HEK293 (cell line): ENCODE measurements at regions not wholly inside any gene's neighbourhood (a gene's known extent, or its start where the extent isn't known, plus 50 kb on each side); places are given as distances from the start of the nearest gene placed in this dataset.

ENCODE experiments used
- CTCF ChIA-PET: fragments of 350-600 bp; formaldehyde crosslinking; extraction: SDS; loops from one replicate; lab custom pipeline; 2021; ENCODE audit warnings: antibody characterized with exemption; lab: Yijun Ruan, JAX
- POLR2A ChIA-PET: fragments of 300-600 bp; formaldehyde crosslinking; extraction: SDS; loops from one replicate; lab custom pipeline; 2020; ENCODE audit warnings: antibody characterized with exemption, inconsistent platforms; lab: Yijun Ruan, JAX
- H3K27ac ChIP-seq: fragments of 200-500 bp; sonication (Bioruptor generic); 2 replicates; pipeline ENCODE4 v1.5.1; 2014; ENCODE audit warnings: low read depth, low read length, control low read depth, inconsistent platforms; ENCODE audit errors: extremely low read depth
- H3K36me3 ChIP-seq, 2 experiments: fragments of 200-500 bp in 1 of 2; sonication (Bioruptor generic) in 1 of 2; 1 replicate in 1 of 2; 2 replicates in 1 of 2; pipeline ENCODE4 v1.5.1; 2014 to 2017; ENCODE audit warnings: inconsistent platforms in 2 of 2, low read length in 2 of 2; ENCODE audit not compliant: control insufficient read depth in 2 of 2, insufficient read depth in 1 of 2
- H3K4me1 ChIP-seq: fragments of 200-500 bp; sonication (Bioruptor generic); 2 replicates; pipeline ENCODE4 v1.5.1; 2014; ENCODE audit warnings: mild to moderate bottlenecking, low read length, inconsistent platforms; ENCODE audit not compliant: control insufficient read depth, insufficient read depth
- H3K4me3 ChIP-seq: 2 replicates; pipeline ENCODE4 v1.5.1; 2011; ENCODE audit warnings: low read depth, mild to moderate bottlenecking, control low read depth, low read length, moderate library complexity
- H3K9me3 ChIP-seq: fragments of 200-500 bp; sonication (Bioruptor generic); 2 replicates; pipeline ENCODE4 v1.5.1; 2014; ENCODE audit warnings: low read depth, low read length, inconsistent platforms; ENCODE audit not compliant: control insufficient read depth, insufficient read depth
- BCL11A ChIP-seq: fragments of 450-650 bp; formaldehyde crosslinking; IDR thresholded peaks from 2 replicates; pipeline ENCODE4 v1.5.1; 2016; ENCODE audit warnings: low read depth, missing biosample characterization, missing genetic modification characterization
- ELK4 ChIP-seq: IDR thresholded peaks from 2 replicates; pipeline ENCODE4 v1.6.1; 2011; ENCODE audit warnings: mild to moderate bottlenecking, low read depth, low read length, borderline replicate concordance
- GLI2 ChIP-seq: fragments of 450-650 bp; formaldehyde crosslinking; IDR thresholded peaks from 2 replicates; pipeline ENCODE4; 2017; ENCODE audit warnings: missing biosample characterization, missing genetic modification characterization, low read depth, borderline replicate concordance
- KLF8 ChIP-seq: fragments of 450-650 bp; formaldehyde crosslinking; IDR thresholded peaks from 2 replicates; pipeline ENCODE4 v1.5.1; 2016; ENCODE audit warnings: missing biosample characterization, missing genetic modification characterization
- SP3 ChIP-seq: fragments of 450-650 bp; formaldehyde crosslinking; IDR thresholded peaks from 2 replicates; pipeline ENCODE4 v1.5.1; 2016; ENCODE audit warnings: missing biosample characterization, missing genetic modification characterization
- WT1 ChIP-seq: fragments of 450-650 bp; formaldehyde crosslinking; IDR thresholded peaks from 2 replicates; pipeline ENCODE4 v1.5.1; 2016; ENCODE audit warnings: missing biosample characterization, missing genetic modification characterization
- ZEB2 ChIP-seq: fragments of 450-650 bp; formaldehyde crosslinking; IDR thresholded peaks from 2 replicates; pipeline ENCODE4 v1.5.1; 2016; ENCODE audit warnings: missing biosample characterization, missing genetic modification characterization
- ZFP37 ChIP-seq: fragments of 450-650 bp; formaldehyde crosslinking; IDR thresholded peaks from 2 replicates; pipeline ENCODE4 v1.5.1; 2016; ENCODE audit warnings: missing biosample characterization, missing genetic modification characterization
- ZNF10 ChIP-seq: fragments of 450-650 bp; formaldehyde crosslinking; IDR thresholded peaks from 2 replicates; pipeline ENCODE4 v1.5.1; 2017; ENCODE audit warnings: missing biosample characterization, missing genetic modification characterization
- ZNF132 ChIP-seq: fragments of 450-650 bp; formaldehyde crosslinking; IDR thresholded peaks from 2 replicates; pipeline ENCODE4 v1.5.1; 2017; ENCODE audit warnings: missing biosample characterization, missing genetic modification characterization, borderline replicate concordance
- ZNF24 ChIP-seq: fragments of 450-650 bp; formaldehyde crosslinking; IDR thresholded peaks from 2 replicates; pipeline ENCODE4 v1.5.1; 2016; ENCODE audit warnings: missing biosample characterization, missing genetic modification characterization
- ZNF324 ChIP-seq: fragments of 450-650 bp; formaldehyde crosslinking; IDR thresholded peaks from 2 replicates; pipeline ENCODE4 v1.5.1; 2016; ENCODE audit warnings: missing biosample characterization, missing genetic modification characterization
- ZNF341 ChIP-seq: fragments of 450-650 bp; formaldehyde crosslinking; IDR thresholded peaks from 2 replicates; pipeline ENCODE4; 2016; ENCODE audit warnings: low read depth, missing biosample characterization, missing genetic modification characterization
- ZNF37A ChIP-seq: fragments of 450-650 bp; IDR thresholded peaks from 2 replicates; pipeline ENCODE4 v1.5.1; 2018; ENCODE audit warnings: missing biosample characterization, missing genetic modification characterization
- ZNF521 ChIP-seq: fragments of 450-650 bp; formaldehyde crosslinking; IDR thresholded peaks from 2 replicates; pipeline ENCODE4 v1.5.1; 2017; ENCODE audit warnings: missing biosample characterization, mild to moderate bottlenecking, missing genetic modification characterization
- ZNF558 ChIP-seq: fragments of 450-650 bp; formaldehyde crosslinking; IDR thresholded peaks from 2 replicates; pipeline ENCODE4 v1.5.1; 2016; ENCODE audit warnings: missing biosample characterization, missing genetic modification characterization
- ZNF580 ChIP-seq: fragments of 450-650 bp; formaldehyde crosslinking; IDR thresholded peaks from 2 replicates; pipeline ENCODE4 v1.5.1; 2016; ENCODE audit warnings: missing biosample characterization, missing genetic modification characterization
- ZNF585B ChIP-seq: fragments of 450-650 bp; formaldehyde crosslinking; IDR thresholded peaks from 2 replicates; pipeline ENCODE4 v1.5.1; 2016; ENCODE audit warnings: missing biosample characterization, missing genetic modification characterization
- ZNF596 ChIP-seq: fragments of 450-650 bp; IDR thresholded peaks from 2 replicates; pipeline ENCODE4 v1.5.0; 2018; ENCODE audit warnings: missing biosample characterization, mild to moderate bottlenecking, missing genetic modification characterization, moderate library complexity
- ZNF837 ChIP-seq: fragments of 450-650 bp; formaldehyde crosslinking; IDR thresholded peaks from 2 replicates; pipeline ENCODE4 v1.5.1; 2016; ENCODE audit warnings: missing biosample characterization, missing genetic modification characterization
- ZNF843 ChIP-seq: fragments of 450-650 bp; formaldehyde crosslinking; IDR thresholded peaks from 2 replicates; pipeline ENCODE4 v1.5.1; 2016; ENCODE audit warnings: missing biosample characterization, missing genetic modification characterization

GRCh38 chr11:62024936-62025486 lies 57.6 kb upstream of the FTH1 start (continued):
- TF ChIP-seq ELK4 (no peak), ZNF521 (tag by site-specific recombination) (no peak), ZNF10 (tag by site-specific recombination) (no peak), ZNF341 (tag by site-specific recombination) (no peak), ZNF132 (tag by site-specific recombination) (no peak), ZNF843 (tag by site-specific recombination) (no peak), ZNF558 (tag by site-specific recombination) (no peak), ZFP37 (tag by site-specific recombination) (no peak)

- no peaks in the 10 kb centered on the region for H3K36me3 ChIP-seq
- TF ChIP-seq ZNF24 (tag by site-specific recombination) = no peak
- no peak for TF ChIP-seq SP3
- TF ChIP-seq WT1 (tag by site-specific recombination) = no peak
- H3K4me3 ChIP-seq = no peak overlapping the region
- POLR2A ChIA-PET = no interaction called here
- H3K27ac ChIP-seq = no peak overlapping the region
- CTCF ChIA-PET = interaction anchor here (0.7 to 3.4 kb wide), 3 partner anchors 60 to 124 kb away, joined by 3 to 12 read pairs (median 4); no protein-coding TSS in a partner anchor
- H3K9me3 ChIP-seq = no peaks in the 10 kb centered on the region
- H3K4me1 ChIP-seq = no peaks in the 10 kb centered on the region
Measured at GRCh38 chr11:62022211-62022610, 54.8 kb upstream of the FTH1 start.

GRCh38 chr11:62020661-62021060 lies 53.2 kb upstream of the FTH1 start:
- Histone ChIP-seq H3K9me3 (no peaks in the 10 kb centered on the region), H3K4me3 (no peak overlapping the region), H3K4me1 (no peaks in the 10 kb centered on the region), H3K27ac (no peak overlapping the region), H3K36me3 (no peaks in the 10 kb centered on the region)
- TF ChIP-seq ZNF596 (tag by site-specific recombination) (no peak), ZNF585B (tag by site-specific recombination) (no peak), BCL11A (tag by site-specific recombination) (no peak), ZNF580 (tag by site-specific recombination) (no peak), ZNF837 (tag by site-specific recombination) (no peak)
- CTCF ChIA-PET = interaction anchor here (1.3 kb wide), 1 partner anchor 121 kb away, joined by 4 read pairs; no protein-coding TSS in a partner anchor
- POLR2A ChIA-PET = interaction anchor here (0.6 kb wide), 1 partner anchor 9 kb away, joined by 3 read pairs; no protein-coding TSS in a partner anchor

- Histone ChIP-seq H3K4me3 (no peak overlapping the region), H3K9me3 (no peaks in the 10 kb centered on the region), H3K4me1 (no peaks in the 10 kb centered on the region), H3K36me3 (no peaks in the 10 kb centered on the region), H3K27ac (no peak overlapping the region)
- ChIA-PET POLR2A (no interaction called here), CTCF (interaction anchor here (0.6 to 0.9 kb wide), 2 partner anchors 14 to 88 kb away, joined by 3 read pairs; no protein-coding TSS in a partner anchor)
- TF ChIP-seq ZNF37A (tag by site-specific recombination) (no peak), ZNF324 (tag by site-specific recombination) (no peak), ZEB2 (tag by site-specific recombination) (no peak), GLI2 (tag by site-specific recombination) (no peak), KLF8 (no peak)
Measured at GRCh38 chr11:62018981-62019664, 51.7 kb upstream of the FTH1 start.
